NCI-H2107 treated with DMSO at 0.1 percent for 48 hours (cell line): ENCODE measurements at regions not wholly inside any gene's neighbourhood (a gene's known extent, or its start where the extent isn't known, plus 50 kb on each side); places are given as distances from the start of the nearest gene placed in this dataset.
"Not testable (repeated sequence)": the region's sequence is repeated elsewhere in the genome, so short reads cannot be mapped to it uniquely, and the experiment has no call there.

ENCODE experiments used
- DNase-seq: peaks from one replicate; lab custom pipeline; 2025; ENCODE audit not compliant: unreplicated experiment; lab: John Stamatoyannopoulos, UW

DNA sequence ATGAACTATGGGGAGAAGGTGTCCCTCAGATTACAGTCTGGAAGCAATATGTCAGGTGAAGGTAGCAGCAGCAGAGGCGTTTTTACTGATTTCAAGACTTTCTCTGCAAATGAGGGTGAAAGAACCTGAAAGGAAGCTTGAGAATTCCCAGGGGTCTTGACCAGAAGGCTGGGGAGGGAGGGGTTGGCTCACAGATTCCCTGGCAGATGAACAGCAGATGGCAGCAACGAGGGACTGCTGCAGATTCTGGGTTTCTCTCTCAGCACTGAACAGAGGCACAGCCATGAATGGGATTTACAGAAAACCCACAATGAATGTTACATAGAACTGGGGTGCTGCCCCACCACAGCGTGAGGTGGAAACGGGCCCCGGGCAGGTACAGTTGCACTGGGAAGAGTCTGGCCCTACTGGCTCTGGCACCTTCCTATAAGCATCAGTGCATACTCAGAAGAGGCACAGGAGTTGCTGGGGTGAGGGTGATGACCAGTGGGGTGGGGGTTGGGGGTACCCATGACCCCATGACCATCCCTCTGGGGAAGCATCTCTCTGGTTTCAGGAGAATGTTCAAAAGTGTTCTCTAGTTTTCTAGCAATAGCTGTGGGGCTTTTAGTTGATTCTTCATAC lies 317.8 kb downstream of the SH2D4B start:
- no peak for DNase-seq

DNA sequence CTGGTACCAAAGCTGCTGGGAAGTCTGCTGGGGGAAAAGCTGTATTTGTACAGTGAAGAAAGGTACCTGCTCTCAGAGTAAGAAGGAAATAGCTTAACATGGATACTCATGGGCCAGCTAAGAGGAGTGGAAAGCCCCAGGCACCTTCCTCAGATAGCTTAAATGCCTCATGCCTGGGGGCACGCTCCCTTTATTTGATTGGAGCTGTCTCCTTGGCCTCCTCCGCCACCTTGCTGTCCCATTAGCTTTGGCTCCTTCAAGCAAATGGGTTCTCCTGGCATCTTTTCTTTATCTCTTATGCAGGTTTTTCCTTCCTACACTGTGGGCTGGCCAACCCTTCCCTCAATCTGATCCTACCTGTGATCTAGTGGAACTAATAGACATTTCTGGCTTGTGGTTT lies 318.5 kb downstream of the SH2D4B start:
- no peak for DNase-seq

DNA sequence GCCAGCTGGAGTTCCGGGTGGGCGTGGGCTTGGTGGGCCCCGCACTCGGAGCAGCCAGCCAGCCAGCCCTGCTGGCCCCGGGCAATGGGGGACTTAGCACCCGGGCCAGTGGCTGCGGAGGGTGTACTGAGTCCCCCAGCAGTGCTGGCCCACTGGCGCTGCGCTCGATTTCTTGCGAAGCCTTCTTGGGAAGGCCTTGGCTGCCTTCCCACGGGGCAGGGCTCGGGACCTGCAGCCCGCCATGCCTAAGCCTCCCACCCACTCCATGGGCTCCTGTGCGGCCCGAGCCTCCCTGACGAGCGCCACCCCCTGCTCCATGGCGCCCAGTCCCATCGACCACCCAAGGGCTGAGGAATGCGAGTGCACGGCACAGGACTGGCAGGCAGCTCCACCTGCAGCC lies 321.6 kb downstream of the SH2D4B start:
- DNase-seq = not testable (repeated sequence)

DNA sequence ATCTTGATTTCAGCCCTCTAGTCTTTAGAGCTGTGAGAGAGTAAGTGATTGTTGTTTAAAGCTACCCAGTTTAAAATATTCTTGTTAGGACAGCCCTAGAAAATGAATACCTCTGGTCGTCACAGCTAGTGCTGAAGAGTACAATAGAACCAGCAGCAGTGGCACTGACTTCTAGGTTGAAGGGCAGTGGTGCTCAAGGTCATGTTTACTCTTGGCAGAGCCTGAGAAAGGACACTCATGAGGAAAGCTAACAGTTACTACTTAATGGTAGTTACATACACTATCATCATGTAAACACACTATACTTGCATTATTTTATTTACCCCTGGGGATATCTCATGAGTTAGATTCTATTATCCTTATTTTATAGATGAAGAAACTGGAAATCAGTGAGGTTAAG lies 323.0 kb downstream of the SH2D4B start:
- no peak for DNase-seq

DNA sequence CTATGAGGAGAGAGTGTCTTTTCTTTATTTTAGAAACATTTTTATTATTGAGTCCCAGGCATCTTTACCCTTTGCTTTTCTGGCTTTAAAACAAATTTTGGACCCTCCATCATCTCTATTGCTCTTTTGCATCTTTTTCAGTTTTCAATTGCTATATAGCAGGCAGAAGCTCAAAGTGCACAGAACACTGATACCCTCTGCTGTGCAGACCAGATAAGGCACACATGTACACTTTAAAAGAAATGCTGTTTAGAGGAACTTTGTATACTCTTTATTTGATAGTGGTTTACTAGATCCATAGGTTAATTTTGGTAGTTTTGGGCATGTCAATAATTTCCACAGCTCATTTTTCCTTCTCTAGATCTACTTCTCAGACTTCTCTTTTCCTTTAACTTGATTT lies 324.2 kb downstream of the SH2D4B start:
- DNase-seq = no peak

DNA sequence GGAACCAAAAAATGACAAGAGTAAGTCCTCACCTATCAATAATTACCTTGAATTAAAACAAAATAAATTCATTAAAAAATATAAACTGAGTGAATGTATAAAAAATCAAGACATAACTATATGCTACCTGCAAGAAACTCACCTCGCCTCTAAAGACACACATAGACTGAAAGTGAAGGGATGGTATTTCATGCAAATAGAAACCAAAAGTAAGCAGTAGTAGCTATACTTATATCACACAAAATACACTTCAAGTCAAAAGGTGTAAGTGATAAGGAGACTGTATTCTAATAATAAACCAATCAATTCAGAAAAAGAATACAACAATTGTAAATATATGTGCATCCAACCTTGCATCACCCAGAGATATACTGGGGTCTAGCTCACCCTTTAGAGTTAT lies 332.6 kb downstream of the SH2D4B start:
- DNase-seq = no peak

DNA sequence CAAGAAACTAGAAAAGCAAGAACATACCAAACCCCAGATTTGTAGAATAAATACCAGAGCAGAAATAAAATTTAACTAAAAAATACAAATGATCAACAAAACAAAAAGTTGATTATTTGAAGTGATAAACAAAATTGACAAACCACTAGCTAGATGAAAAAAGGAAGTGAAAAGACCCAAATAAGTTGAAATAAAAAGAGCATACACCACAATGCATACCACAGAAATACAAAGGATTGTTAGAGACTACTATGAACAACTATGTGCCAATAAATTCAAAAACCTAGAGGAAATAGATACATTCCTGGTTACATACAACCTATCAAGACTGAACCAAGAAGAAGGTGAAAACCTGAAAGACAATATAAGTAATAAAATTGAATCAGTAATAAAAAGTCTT lies 333.4 kb downstream of the SH2D4B start:
- DNase-seq = no peak

DNA sequence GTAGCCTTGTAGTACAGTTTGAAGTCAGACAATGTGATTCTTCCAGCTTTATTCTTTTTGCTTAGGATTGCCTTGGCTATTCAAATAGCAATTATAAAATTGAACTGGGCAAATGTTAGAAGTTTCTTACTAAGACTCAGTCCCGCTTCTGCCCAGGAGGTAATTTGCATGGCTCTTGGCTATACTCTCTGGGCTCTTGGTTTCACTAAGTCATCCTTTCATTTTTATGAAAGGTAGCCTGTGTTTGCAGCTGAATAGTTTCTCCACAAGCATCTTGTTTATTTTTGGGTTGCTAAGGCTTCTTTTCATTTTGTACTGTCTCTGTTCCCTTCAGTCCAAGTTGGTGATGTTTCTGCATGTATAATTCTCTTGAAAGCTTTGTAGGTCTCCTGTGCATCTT lies 340.6 kb downstream of the SH2D4B start:
- DNase-seq = no peak

DNA sequence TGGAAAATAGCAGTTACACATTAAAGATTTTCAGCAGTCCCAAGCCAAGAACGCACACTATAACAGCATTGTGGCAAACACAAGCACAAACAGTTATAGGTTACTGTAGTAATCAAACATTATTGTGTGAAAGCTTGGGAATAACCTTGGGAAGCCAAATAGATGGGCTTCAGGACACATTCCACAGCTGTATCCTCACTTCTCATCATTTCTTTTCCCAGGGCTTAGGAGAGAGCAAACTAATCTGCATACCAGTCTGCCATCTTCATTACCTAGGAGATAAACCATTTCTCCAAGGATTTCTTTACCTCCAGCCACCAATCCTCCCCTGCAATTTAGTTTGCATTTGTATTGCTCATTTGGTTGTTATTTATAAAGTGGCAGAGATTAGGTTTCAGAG lies 352.4 kb downstream of the SH2D4B start:
- no peak for DNase-seq

DNA sequence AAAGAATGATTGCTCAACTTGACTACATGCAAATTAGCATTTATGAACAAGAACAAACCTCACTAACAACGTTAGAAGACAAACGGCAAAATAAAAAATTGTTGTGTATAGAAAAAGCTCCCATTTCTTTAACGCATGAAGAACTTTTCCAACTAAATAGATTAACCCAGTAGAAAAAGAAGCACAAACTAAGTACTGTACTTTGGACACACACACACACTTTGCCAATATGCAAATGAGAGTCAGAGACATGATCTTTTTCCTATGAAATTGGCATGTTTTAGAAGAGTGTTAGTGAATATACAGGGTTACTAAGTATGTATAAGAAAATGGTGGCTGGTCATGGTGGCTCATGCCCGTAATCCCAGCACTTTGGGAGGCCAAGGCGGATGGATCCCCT lies 355.6 kb downstream of the SH2D4B start:
- DNase-seq = no peak

DNA sequence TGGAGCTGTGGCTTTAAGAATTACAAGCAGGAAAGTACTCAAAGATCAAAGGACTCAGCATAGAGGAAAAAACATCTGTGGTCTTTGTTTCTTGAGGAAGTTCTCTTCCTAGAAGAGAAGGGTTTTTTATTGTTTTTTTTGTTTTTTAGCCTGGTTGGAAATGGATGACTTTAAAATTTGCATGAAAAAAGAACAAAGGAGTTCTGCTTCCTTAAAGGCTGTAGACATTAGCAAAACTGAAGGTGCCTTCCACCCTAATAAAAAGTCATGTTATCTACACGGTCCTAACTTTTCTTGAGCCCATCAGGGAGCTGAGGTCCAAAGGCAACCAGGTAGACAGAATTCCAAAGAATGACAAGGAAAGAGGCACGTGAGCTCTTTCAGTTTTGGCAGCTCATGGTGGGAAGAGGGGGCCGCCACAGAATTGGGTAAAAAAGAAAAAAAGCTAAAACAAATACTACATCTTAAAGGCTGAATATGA lies 356.6 kb downstream of the SH2D4B start:
- no peak for DNase-seq

DNA sequence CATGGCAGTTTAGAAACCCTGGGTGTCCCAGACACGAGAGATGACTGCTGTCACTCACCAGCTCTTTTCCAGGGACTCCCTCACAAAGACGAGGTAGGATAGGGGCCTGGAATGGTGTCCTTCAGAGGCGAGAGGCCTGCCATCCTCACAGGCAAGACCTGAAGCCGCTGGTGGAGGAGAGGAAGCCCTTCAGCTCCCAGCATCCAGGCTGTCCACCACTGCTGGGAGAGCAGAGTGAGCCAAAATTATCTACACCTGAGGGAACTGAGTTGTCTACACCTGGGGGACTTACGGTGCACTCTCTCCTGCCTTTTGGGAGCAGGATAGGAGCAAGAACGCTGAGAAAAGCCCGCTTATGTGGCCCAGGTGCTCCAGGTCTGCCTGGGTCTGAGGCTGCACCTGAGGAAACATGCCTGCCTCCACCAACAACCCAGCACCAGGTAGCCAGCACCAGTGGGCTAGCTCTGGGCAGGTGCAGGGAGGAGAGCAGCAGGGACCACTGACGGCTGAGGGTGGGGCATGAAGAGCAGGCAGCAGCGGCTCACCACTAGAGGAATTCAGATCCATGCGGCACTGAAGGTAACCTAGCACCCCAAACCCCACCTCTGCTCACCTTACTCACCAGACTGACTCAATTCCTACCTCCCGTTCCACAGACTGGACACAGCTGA lies 357.2 kb downstream of the SH2D4B start:
- DNase-seq = no peak

DNA sequence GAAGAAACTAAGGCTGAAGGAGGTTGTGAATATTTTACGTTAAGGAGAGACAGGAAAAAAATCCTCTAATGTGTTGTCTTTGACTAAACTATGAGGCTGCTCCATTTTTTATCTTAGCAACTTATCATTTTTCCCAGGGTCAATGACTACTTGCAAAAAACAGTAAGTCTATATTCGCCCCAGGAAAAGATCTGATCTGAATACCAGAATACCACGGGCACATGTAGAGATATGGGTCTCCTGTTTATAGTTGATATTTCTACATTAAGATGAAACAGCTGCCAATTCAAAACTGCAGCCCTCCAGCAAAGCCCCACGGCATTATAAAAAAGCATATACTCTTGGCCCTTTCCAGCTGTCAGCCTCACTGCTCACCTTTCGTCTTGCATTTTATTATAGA lies 358.4 kb downstream of the SH2D4B start:
- no peak for DNase-seq

DNA sequence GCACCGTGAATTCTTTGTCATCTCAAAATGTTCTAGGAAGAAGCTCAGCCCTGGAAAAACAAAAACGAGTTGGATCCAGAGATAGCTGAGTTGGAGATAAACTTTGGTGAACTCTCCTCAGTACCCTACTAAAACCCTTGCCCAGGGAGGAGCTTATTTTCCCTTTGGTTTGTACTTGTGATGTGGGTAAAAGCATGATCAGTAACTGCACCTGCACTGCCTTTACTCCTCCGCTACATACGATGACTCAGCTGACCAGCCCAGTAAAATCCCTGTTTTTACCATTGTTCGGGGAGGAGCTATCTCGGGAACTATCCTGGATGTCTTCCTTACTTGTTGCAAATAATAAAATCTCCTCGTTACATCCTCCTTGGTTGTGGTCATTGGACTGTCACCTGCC lies 359.3 kb downstream of the SH2D4B start:
- DNase-seq = no peak

DNA sequence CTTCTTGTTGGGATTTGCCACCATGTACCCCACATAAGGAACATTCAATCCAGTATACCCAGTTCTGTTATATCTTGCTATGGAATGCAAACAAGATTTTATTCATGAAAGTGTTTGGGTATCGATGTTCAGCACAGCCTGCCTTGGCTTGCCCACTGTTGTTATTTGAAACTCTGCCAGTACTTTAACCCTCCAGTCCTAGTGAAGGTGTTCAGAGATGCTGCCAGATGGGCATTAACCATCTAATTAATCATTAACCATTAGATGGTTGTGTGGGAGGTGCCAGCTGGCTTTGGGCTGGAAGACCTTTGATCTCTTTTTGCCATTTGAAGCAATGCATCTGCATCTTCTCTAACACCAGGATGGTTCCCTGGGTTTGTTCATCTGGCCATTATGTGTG lies 363.0 kb downstream of the SH2D4B start:
- DNase-seq = no peak

DNA sequence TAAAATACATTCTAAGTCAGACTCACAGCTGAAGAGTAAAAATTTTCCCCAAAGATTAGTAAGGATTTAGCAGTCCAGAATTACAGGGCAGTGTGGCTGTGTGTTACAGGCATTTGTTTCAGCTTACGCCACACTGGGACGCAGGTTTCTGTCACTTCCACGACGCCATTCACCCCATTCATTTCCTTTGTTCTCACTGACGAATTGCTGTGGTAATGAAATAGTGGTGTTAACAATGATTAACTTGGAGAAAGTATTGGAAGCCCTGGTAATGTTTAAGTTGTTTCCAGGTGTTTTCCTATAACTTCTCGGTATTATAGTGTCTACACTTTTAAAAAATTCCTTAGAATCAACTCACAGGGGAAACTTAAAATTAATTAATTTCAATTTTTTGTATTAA lies 370.9 kb downstream of the SH2D4B start:
- DNase-seq = no peak

DNA sequence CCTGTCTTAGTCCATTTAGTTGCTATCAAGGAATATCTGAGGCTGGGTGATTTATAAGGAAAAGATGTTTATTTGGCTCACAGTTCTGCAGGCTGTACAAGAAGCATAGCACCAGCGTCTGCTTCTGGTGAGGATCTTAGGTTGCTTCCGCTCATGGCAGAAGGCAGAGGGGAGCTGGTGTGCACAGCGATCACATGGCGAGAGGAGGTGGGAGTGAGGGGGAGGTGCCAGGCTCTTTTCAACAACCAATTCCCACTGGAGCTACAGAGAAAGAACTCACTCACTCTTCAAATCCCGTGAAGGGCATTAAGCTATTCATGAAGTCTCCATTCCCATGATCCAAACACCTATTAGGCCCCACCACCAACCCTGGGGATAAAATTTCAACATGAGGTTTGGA lies 371.6 kb downstream of the SH2D4B start:
- no peak for DNase-seq

DNA sequence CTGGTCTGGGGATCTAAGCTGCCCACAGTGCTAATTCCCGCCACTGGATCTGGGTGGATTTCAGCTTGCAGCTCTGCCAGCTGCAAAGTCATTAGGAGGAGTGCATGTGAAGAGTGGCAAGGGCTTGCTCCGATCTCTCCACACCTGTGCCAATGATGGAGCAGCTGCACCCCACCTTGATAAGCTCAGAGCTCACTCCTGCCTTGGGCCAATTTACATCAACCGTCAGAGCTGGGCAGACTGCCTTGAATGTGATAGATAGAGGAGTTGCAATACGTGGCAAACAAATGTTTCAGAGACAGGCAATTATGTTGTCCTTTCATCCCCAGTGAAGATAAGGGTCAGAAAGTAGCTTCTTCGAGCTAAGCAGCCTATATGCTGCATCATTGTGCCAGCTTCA lies 379.9 kb downstream of the SH2D4B start:
- no peak for DNase-seq

DNA sequence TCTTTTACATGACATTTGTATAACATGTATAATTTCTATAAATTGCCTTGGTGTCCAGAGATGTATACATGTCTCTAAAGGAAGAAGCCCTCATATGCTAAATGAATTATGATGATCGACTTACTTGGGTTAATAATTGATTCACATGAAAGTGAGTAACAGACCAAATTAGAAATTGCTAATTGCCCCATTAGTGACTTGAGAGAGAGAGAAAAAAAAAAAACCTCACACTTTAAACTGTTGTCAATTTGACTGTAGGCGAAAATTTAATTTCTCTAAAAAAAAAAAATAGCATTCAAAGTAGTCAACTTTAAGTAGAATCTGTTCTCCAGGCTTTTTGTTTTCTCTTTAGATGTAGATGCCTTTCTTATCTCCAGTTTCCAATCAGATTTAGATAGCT lies 383.3 kb downstream of the SH2D4B start:
- DNase-seq = no peak

DNA sequence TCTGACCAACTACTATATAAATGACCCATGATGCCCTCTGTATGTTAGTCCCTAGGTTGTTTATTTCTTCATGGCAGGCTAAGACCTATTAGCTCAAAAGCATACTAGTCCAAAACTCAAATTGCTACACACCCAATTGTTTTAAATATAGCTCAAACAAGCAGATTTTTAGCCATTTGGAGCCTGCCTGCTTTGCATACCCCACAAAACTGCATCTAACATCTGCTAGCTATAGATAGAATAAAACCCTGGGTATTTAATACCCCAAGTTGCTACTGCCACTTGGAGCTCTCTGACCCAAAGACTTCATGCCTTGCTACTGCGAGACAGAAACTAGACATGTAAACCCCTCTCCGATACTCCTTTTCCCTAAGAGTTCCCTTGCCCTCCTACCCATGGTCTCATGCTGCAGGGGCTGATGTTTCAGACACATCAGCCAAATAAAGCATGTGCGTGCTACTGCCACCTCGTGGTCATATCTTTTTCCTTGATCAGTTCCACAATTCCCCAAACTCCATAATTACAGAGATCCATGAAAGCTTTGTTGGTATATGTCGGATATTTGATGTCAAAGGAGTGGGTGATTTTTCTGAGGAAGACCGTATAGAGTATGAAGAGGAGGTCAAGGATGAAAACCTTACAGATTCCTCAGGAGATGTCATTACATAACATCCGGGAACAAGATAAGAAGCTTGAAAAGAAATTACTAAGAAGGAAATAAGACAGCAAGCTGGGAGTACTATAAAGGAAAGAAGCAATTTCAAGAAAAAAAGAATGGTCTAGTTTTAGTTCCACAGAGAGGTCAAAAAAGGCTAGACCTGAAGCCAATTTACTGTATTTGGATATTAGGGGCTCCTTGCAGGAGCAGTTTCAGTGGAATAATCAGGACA lies 386.6 kb downstream of the SH2D4B start:
- DNase-seq = peak; percentile 1

DNA sequence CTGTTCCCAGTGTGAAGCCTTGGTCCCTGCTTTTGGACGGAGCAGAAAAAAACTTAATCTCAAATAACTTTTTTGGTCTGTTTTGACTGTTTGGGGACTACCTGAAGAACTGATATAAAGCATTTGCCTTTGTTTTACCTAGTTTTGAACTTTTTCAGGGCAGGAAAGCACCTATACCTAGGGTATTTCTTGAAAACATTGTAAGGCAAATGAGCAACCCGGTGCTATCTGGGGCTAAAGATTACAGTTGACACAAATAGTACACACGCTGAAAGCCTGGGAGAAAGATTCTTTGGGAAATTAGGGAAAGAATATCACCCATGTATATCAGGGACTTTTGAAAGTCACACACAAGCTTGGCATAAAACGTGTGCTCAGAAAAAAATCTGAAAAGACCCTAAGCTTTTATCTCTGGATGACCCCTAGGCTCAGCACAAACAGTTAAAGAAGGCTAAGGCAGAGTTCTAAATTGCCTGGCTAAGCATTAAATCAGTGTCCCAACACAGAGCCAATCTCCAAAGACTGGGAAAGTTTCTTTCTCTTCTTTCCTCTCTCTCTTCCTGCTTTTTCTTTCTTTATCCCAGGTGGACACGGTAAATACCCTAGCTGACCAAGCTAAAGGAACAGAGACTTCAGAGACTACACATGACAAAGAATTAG lies 389.8 kb downstream of the SH2D4B start:
- DNase-seq = no peak

DNA sequence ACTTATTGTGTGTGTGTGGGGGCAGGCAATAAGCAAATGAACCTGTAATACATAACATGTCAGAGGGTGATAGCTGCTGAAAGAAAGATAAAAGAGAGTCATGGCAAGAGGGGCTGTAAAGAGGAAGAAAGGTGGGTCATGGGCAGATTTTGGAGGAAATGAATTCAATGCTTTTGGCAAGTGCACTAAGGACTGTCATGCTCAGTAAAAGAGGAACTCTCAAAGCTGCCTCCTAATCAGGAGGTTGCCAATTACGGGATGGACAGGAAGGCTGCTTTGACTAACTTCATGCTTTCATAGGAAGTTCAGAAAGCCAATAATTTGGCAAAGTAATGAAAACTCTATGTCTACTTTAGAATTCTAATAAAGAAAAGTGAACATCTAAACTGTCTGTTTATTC lies 401.2 kb downstream of the SH2D4B start:
- DNase-seq = no peak
